Suprapubic skin (tissue), 3 donors: ENCODE measurements at regions not wholly inside any gene's neighbourhood (a gene's known extent, or its start where the extent isn't known, plus 50 kb on each side); places are given as distances from the start of the nearest gene placed in this dataset.

ENCODE experiments used
- CTCF ChIP-seq, 2 donors: fragments of 200-600 bp in 1 of 2; fragments of 450-650 bp in 1 of 2; sonication (generic) in 1 of 2; IDR thresholded peaks; one replicate each; pipeline ENCODE4 v1.5.1; 2016 to 2019; ENCODE audit warnings: antibody characterized with exemption in 2 of 2, mild to moderate bottlenecking in 1 of 2, moderate library complexity in 1 of 2
- EP300 ChIP-seq: sonication (generic); formaldehyde crosslinking; IDR thresholded peaks from one replicate; pipeline ENCODE4 v1.6.1; 2017; ENCODE audit warnings: antibody characterized with exemption

DNA sequence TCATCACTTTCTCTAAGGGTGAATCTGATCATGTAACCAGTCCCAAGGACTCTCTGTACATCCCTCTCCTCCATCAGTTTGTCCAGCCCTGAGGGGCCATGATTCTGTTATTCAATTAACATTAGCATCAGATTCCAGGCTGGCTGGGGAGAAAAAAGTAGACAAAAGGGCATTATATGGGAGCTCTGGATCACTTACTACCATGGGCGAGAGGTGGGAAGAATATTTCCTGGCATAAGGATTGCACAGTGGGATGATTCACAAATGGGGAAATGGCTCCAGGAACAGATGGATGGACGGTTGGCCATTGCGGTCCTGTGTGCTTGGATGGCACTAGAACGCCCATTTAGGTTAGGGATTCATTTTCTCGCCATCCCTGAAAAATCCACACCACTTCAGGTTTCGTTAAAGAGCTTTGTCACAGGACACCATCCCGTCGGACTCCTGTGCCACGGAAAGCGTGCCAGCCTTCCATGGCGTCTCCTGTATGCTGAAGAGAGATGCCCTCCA is 112.6 kb downstream of the THBS2 start:
- TF ChIP-seq CTCF (IDR thresholded peaks at IDR 0.05) (no peak), EP300 (no peak)
